ENCODE measurements at regions not wholly inside any gene's neighbourhood (a gene's known extent, or its start where the extent isn't known, plus 50 kb on each side); places are given as distances from the start of the nearest gene placed in this dataset.
"Not testable (repeated sequence)": the region's sequence is repeated elsewhere in the genome, so short reads cannot be mapped to it uniquely, and the experiment has no call there.

DNA sequence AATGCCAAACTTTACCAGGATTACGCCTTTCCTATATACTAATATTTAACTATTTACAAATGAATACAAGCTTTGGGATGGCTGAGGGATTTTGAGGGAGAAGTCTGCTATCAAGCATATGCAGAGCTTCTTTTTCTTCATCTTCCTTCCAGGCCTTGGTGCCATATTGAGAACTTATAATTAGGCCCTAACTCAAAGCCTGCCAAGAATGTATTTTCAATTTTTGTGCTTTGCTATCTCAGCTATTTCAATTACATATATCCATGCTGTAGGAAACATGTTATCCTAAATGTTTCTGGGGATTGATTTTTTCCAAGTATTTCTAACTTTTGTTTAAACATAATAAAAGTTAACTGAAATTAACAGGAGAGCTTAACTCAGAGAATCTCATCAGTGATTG lies 425.0 kb upstream of the GRM7 start:
- no peak for DNase-seq (ENCODE audit: low read depth)

DNA sequence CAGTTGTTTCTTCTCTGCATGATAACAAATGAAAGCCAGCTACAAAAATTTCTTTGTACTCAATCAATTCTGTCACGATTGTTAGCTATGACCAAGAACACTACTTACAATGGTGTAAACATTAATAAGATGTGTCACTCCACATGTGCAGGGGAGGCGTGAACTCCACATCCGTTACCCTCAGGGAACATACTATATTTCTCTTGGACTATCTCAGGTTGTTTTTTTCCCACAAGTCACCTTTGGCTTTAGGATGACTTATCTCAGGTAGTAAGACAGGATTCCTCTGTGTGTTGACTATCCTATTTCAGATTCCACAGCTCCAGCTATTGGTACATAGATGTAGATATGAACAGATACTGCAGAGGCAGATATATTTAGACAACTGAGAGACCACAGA lies 423.3 kb upstream of the GRM7 start:
- DNase-seq (ENCODE audit: low read depth): no peak

- no peak for DNase-seq (ENCODE audit: low read depth)
These were observed 422.9 kb upstream of the GRM7 start for GRCh38 chr3:6438031-6438430.

DNA sequence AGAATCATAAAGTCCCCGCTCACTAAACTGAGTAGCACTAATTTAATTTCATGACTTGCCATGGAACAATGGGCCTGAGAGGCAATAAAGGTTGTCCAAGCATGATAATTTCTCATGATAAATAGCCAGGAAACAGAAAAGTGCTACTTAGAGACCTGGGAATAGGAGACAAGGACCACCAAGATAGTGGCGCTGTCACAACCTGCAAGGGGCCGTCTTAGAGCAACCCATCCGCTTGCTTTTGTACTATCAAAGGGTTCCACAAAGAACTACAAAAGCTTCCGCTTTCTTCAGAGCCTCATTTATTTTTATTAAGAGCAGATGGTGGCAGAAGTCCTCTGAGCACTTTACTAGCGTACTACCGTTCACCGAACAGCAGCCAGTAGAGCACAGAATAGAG lies 421.7 kb upstream of the GRM7 start:
- no peak for DNase-seq (ENCODE audit: low read depth)

DNA sequence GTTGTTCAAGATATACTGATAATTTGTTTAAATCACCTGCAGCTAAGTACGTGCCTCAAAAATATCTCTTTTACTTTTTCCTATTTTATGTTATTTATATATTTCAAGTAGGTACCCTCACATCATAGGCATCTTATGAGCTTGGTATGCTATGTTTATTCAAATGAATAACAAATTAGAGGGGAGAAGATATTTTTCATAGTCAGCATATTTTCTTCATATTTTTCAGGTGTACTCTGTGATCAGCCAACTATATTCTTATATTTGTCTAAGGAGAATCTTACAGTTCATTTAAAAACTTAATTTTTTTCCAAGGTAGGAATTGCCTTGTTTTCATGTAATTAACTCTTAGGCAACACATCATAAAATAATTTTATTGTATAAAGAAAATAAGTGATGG lies 421.1 kb upstream of the GRM7 start:
- no peak for DNase-seq (ENCODE audit: low read depth)

GRCh38 chr3:6444888-6445658 lies 415.8 kb upstream of the GRM7 start:
- DNase-seq (ENCODE audit: low read depth): no peak

DNA sequence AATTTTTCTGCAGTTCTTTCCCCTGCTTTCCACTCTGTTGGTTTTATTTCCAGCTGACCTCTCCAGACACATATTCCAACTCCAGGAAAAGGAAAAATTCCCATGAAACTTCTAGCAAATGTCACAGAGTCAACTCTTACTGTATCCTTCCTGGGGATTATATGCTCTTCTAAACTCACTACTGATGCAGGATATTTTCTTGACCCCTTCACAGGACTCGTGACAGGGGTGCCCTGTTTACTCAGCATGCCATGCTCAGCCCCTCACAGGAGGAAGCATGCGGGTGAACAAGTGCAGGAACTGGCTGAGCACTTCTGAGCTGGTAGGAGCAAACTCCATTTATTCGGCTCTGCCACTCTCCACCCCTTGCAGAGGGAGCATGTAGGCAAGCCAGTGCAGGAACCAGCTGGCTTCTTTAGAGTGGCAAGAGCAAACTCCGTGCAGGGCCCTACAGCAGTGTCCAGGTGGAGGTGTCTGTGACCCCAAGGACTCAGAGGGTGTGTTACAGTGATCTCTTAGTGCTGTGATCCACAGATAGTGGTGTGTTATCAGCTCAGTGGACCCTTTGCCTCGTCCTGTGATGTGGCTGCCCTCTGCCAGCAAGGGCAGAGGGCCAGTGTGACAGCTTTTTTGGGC lies 413.6 kb upstream of the GRM7 start:
- DNase-seq (ENCODE audit: low read depth): no peak

GRCh38 chr3:6448011-6448410 lies 412.9 kb upstream of the GRM7 start:
- no peak for DNase-seq (ENCODE audit: low read depth)

- no peak for DNase-seq (ENCODE audit: low read depth)
These were observed 411.8 kb upstream of the GRM7 start for GRCh38 chr3:6449099-6449498.

GRCh38 chr3:6452974-6453373 lies 407.9 kb upstream of the GRM7 start:
- no peak for DNase-seq (ENCODE audit: low read depth)

- no peak for DNase-seq (ENCODE audit: low read depth)
These were observed 405.9 kb upstream of the GRM7 start for GRCh38 chr3:6455031-6455430.

GRCh38 chr3:6467186-6467585 lies 393.7 kb upstream of the GRM7 start:
- no peak for DNase-seq (ENCODE audit: low read depth)

DNA sequence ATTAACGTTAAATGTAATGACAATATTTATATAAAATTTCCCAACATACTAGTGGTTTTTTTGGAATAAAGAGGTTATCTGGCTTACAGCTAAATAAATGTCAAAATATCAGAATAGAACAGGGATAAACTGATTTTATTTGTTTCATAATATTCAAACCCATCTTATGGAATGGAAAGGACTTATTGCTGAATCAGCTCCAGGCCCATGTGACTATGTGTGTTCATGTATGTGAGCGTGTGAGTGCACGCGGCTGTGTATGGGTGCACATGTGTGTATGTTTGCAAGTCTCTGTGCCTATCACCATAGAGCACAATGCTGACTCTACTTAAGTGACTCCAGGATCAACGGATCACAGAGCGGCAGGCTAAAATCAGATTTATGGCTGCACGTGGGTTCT lies 392.3 kb upstream of the GRM7 start:
- DNase-seq (ENCODE audit: low read depth): no peak

- DNase-seq (ENCODE audit: low read depth): no peak
These were observed 389.2 kb upstream of the GRM7 start for GRCh38 chr3:6471744-6472143.

GRCh38 chr3:6490487-6491327 lies 370.2 kb upstream of the GRM7 start:
- DNase-seq (ENCODE audit: low read depth): not testable (repeated sequence)

GRCh38 chr3:6491768-6492167 lies 369.1 kb upstream of the GRM7 start:
- DNase-seq (ENCODE audit: low read depth): no peak

DNA sequence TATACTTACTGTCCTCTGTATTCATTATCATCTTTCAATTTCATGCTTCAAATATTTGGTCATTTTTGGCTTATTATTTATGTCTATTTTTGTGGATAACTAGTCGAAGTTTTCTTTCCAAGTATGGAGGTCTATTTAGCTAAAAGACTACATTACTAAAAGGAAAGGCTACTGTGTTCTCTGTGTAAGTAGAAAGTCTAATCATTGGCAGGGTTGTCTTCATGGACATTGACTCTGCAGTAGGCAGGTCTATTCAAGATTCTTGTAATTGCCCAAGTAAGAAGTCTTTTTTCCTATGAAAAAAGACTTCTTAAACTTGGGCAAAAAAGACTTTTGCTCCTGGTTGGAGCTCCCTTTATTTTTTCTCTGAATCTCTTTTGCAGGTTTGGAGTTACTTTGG lies 368.6 kb upstream of the GRM7 start:
- DNase-seq (ENCODE audit: low read depth): no peak

DNA sequence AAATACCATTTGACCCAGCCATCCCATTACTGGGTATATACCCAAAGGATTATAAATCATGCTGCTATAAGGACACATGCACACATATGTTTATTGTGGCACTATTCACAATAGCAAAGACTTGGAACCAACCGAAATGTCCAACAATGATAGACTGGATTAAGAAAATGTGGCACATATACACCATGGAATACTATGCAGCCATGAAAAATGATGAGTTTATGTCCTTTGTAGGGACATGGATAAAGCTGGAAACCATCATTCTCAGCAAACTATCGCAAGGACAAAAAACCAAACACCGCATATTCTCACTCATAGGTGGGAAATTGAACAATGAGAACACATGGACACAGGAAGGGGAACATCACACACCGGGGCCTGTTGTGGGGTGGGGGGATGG lies 362.0 kb upstream of the GRM7 start:
- not testable (repeated sequence) for DNase-seq (ENCODE audit: low read depth)

DNA sequence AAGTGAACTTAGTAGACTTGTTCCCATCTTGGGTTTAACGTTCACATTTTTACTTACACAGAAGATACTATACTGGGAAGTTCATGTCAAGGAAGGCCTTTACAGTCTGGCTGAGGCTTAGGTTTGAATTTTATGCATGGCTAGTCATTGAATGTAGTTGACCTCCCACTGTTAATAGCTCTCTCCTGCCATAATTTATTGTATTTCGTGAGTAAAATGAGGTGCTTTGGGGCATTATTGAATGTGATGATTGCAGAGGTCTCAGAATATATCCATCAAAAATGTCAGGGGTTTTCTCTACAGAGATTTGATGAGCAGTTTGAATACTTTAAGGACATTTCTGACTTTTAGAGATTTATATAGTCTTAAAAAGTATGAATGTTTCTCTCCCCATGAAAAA lies 356.6 kb upstream of the GRM7 start:
- DNase-seq (ENCODE audit: low read depth): no peak

DNA sequence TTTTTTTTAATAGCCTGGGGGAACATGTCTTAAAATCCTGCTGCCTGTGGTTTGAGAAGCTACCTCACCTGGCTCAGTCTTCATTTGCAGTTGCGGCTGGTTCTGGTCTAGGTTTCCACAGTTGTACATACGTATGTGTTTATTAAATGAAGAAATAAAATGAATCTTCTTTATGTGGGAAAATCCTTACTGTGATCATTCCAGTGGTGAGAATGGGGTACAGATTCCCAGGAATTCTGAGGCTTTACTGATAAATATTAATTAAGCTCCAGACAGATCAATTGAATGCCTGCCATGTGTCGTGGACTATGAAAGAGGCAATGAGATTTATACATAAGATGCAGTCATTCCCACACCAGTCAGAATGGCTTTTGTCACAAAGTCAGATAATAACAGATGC lies 356.1 kb upstream of the GRM7 start:
- no peak for DNase-seq (ENCODE audit: low read depth)

GRCh38 chr3:6508410-6508759 lies 352.5 kb upstream of the GRM7 start:
- DNase-seq (ENCODE audit: low read depth): no peak

- DNase-seq (ENCODE audit: low read depth): no peak
These were observed 351.3 kb upstream of the GRM7 start for GRCh38 chr3:6509576-6509975.

- no peak for DNase-seq (ENCODE audit: low read depth)
These were observed 350.2 kb upstream of the GRM7 start for GRCh38 chr3:6510713-6511112.
